ENCODE measurements at regions not wholly inside any gene's neighbourhood (a gene's known extent, or its start where the extent isn't known, plus 50 kb on each side); places are given as distances from the start of the nearest gene placed in this dataset.

DNA sequence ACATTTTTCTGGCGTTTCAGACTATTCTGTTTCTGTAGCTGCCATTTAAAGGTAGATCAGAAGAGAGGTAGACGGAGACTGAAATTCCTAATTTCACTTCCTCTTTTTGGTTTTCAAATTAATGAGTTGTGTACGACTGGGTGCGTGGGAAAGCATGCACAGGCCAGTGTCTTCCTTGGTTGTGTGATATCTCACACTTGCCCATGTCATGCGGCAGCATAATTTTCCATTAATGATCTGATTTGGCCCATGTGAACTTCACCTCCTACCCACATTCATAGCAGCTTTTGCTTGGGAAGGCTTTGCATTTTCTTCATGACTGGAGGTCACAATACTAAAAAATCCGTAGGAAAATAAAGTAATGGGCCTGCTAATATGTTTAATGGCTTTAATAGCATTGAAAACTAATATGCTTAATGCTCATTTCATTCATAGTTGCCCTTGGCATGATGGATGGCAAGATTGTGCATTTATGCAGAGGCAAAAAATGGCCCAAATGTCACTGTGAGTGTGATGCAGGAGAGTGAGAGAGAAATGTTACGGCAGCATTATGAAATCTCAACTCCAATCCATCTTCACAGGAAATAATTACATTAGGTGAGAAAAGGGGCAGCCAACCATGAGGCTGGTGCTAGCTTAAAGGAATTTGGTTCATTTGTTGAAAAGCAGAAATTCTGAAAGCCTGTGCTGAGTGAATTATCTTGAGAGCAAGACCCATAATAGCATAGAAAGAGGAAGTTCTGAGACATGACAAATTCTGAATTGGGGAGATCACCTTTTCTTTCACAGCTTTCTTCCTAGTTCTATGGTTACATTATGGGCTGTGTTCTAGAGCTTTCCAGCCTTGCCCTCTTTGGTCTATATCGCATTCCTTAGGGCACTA is 69.0 kb upstream of the UST start:
- Histone ChIP-seq H3K4me3 (ENCODE audit: low read length) (no peak overlapping the region), H3K4me1 (ENCODE audit: control insufficient read depth, insufficient read depth, low read length) (peaks cover 7% of the 10 kb centered on the region), H3K27me3 (ENCODE audit: control insufficient read depth, insufficient read depth, low read length) (no peaks in the 10 kb centered on the region), H3K36me3 (ENCODE audit: control insufficient read depth, insufficient read depth, low read length) (no peaks in the 10 kb centered on the region), H3K27ac (ENCODE audit: low read length) (peak overlapping the region; percentile 52), H3K9me3 (ENCODE audit: control insufficient read depth, insufficient read depth, low read length) (peaks cover 4% of the 10 kb centered on the region)
- peaks cover 0 to 2% of the 10 kb centered on the region in 2 donors for H3K9me3 Mint-ChIP-seq
- no peak overlapping the region for H3K27ac Mint-ChIP-seq
- DNase-seq = no peak
- intact Hi-C loops (cut with micrococcal nuclease) = no loop called here
- TF ChIP-seq, protein P1, sequence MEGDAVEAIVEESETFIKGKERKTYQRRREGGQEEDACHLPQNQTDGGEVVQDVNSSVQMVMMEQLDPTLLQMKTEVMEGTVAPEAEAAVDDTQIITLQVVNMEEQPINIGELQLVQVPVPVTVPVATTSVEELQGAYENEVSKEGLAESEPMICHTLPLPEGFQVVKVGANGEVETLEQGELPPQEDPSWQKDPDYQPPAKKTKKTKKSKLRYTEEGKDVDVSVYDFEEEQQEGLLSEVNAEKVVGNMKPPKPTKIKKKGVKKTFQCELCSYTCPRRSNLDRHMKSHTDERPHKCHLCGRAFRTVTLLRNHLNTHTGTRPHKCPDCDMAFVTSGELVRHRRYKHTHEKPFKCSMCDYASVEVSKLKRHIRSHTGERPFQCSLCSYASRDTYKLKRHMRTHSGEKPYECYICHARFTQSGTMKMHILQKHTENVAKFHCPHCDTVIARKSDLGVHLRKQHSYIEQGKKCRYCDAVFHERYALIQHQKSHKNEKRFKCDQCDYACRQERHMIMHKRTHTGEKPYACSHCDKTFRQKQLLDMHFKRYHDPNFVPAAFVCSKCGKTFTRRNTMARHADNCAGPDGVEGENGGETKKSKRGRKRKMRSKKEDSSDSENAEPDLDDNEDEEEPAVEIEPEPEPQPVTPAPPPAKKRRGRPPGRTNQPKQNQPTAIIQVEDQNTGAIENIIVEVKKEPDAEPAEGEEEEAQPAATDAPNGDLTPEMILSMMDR (IDR thresholded peaks at IDR 0.05) = no peak
- 51% methylated on average over 5 of the region's 8 CpGs for WGBS (ENCODE audit: insufficient coverage)
- H3K36me3 Mint-ChIP-seq = no peaks in the 10 kb centered on the region
- no peak overlapping the region for H3K4me3 Mint-ChIP-seq
- H3K27me3 Mint-ChIP-seq (ENCODE audit: low read depth in 2 of 2) = peaks cover 8 to 18% of the 10 kb centered on the region in 2 donors
- no peak for ATAC-seq
- peaks cover 0 to 7% of the 10 kb centered on the region in 2 donors for H3K4me1 Mint-ChIP-seq

DNA sequence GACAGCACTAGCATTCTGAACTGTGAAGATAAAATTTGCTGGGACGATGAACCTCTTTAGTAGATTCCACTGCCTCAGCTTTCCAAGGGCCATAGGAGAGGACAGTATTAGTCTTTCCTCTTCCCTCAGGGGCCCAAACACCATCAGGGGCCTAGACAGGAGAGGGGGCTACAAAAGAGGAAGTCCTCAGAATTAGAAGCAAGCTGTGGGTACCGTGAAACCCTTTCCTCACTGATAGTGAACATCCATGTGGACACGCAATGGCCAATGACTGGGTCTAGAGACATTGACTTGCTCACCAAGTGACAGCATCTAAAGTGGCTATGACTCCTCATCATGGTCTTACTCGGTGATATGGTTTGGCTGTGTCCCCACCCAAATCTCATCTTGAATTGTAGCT is 68.1 kb upstream of the UST start:
- TF ChIP-seq, protein P1 (IDR thresholded peaks at IDR 0.05) = no peak
- DNase-seq (no peak), ATAC-seq (no peak)
- no peak overlapping the region for H3K4me3 Mint-ChIP-seq
- no peak overlapping the region for H3K4me3 ChIP-seq (ENCODE audit: low read length)
- H3K27me3 ChIP-seq (ENCODE audit: control insufficient read depth, insufficient read depth, low read length) = no peaks in the 10 kb centered on the region
- no peaks in the 10 kb centered on the region for H3K9me3 ChIP-seq (ENCODE audit: control insufficient read depth, insufficient read depth, low read length)
- H3K27ac ChIP-seq (ENCODE audit: low read length) = no peak overlapping the region
- no peaks in the 10 kb centered on the region for H3K9me3 Mint-ChIP-seq
- peaks cover 8 to 12% of the 10 kb centered on the region in 2 donors for H3K27me3 Mint-ChIP-seq (ENCODE audit: low read depth in 2 of 2)
- intact Hi-C loops (cut with micrococcal nuclease) = no loop called here
- peaks cover 7% of the 10 kb centered on the region for H3K4me1 ChIP-seq (ENCODE audit: control insufficient read depth, insufficient read depth, low read length)
- no peak overlapping the region for H3K27ac Mint-ChIP-seq
- 91% methylated on average over 4 of the region's 4 CpGs for WGBS (ENCODE audit: insufficient coverage)
- H3K4me1 Mint-ChIP-seq = peaks cover 0 to 7% of the 10 kb centered on the region in 2 donors
- H3K36me3 ChIP-seq (ENCODE audit: control insufficient read depth, insufficient read depth, low read length) = no peaks in the 10 kb centered on the region
- H3K36me3 Mint-ChIP-seq = no peaks in the 10 kb centered on the region

DNA sequence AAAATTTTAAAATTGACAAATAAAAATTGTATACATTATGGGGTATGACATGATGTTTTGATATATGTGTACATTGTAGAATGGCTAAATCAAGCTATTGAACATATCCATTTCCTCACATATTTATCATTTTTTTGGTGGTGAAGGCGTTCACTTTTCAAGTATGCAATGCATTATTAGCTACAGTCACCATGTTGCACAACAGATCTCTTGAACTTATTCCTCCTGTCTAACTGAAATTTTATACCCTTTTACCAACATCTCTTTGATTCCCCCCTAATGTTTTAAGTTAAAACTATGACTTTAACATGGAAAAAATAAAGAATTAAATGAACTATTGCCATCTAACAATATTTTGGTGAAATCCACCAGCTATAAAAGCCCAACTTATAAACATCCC is 65.2 kb upstream of the UST start:
- intact Hi-C loops (cut with micrococcal nuclease) = no loop called here
- no peaks in the 10 kb centered on the region for H3K36me3 ChIP-seq (ENCODE audit: control insufficient read depth, insufficient read depth, low read length)

More for the DNA sequence above, 65.2 kb upstream of the UST start:
- peaks cover 7% of the 10 kb centered on the region for H3K4me1 ChIP-seq (ENCODE audit: control insufficient read depth, insufficient read depth, low read length)
- H3K4me3 ChIP-seq (ENCODE audit: low read length) = no peak overlapping the region
- TF ChIP-seq, protein P1 (IDR thresholded peaks at IDR 0.05) = no peak
- Mint-ChIP-seq H3K4me1 (peaks cover 0 to 7% of the 10 kb centered on the region in 2 donors), H3K9me3 (no peaks in the 10 kb centered on the region), H3K27me3 (ENCODE audit: low read depth in 2 of 2) (peaks cover 0 to 3% of the 10 kb centered on the region in 2 donors), H3K4me3 (no peak overlapping the region), H3K36me3 (no peaks in the 10 kb centered on the region), H3K27ac (no peak overlapping the region)
- H3K9me3 ChIP-seq (ENCODE audit: control insufficient read depth, insufficient read depth, low read length) = no peaks in the 10 kb centered on the region
- ATAC-seq (no peak), DNase-seq (no peak)
- no peak overlapping the region for H3K27ac ChIP-seq (ENCODE audit: low read length)
- 91% methylated on average over 1 of the region's 1 CpG for WGBS (ENCODE audit: insufficient coverage)
- H3K27me3 ChIP-seq (ENCODE audit: control insufficient read depth, insufficient read depth, low read length) = no peaks in the 10 kb centered on the region

Measured in natural killer cell (primary cell).